ENCODE measurements at regions not wholly inside any gene's neighbourhood (a gene's known extent, or its start where the extent isn't known, plus 50 kb on each side); places are given as distances from the start of the nearest gene placed in this dataset.

GRCh38 chr17:77381731-77382130 is 241.0 kb downstream of the SEC14L1 start:
- no peak overlapping the region for H3K4me3 ChIP-seq (ENCODE audit: low read length)
- DNase-seq, result no peak
- WGBS (ENCODE audit: insufficient coverage), result 67% methylated on average over 2 of the region's 8 CpGs
- H3K27ac ChIP-seq (ENCODE audit: low read length), result no peak overlapping the region
- H3K36me3 ChIP-seq (ENCODE audit: control insufficient read depth, insufficient read depth, low read length), result peaks cover 18% of the 10 kb centered on the region
- no peaks in the 10 kb centered on the region for H3K27me3 ChIP-seq (ENCODE audit: control insufficient read depth, insufficient read depth, low read length)
- H3K9me3 ChIP-seq (replicated peaks; ENCODE audit: control insufficient read depth, low read depth, low read length), result no peaks in the 10 kb centered on the region
- peaks cover 95% of the 10 kb centered on the region for H3K4me1 ChIP-seq (ENCODE audit: control insufficient read depth, insufficient read depth, low read length)

- no peak overlapping the region for H3K4me3 ChIP-seq (ENCODE audit: low read length)
- H3K36me3 ChIP-seq (ENCODE audit: control insufficient read depth, insufficient read depth, low read length), result peaks cover 20% of the 10 kb centered on the region
- peaks cover 95% of the 10 kb centered on the region for H3K4me1 ChIP-seq (ENCODE audit: control insufficient read depth, insufficient read depth, low read length)
- no peaks in the 10 kb centered on the region for H3K9me3 ChIP-seq (replicated peaks; ENCODE audit: control insufficient read depth, low read depth, low read length)
- 17% methylated on average over 7 of the region's 13 CpGs for WGBS (ENCODE audit: insufficient coverage)
- H3K27ac ChIP-seq (ENCODE audit: low read length), result peak overlapping the region; percentile 77
- H3K27me3 ChIP-seq (ENCODE audit: control insufficient read depth, insufficient read depth, low read length), result no peaks in the 10 kb centered on the region
- DNase-seq, result no peak
These were observed 241.7 kb downstream of the SEC14L1 start for GRCh38 chr17:77382356-77382911.

- peak; percentile 89 for DNase-seq
- H3K9me3 ChIP-seq (replicated peaks; ENCODE audit: control insufficient read depth, low read depth, low read length), result no peaks in the 10 kb centered on the region
- peak overlapping the region; percentile 77 for H3K27ac ChIP-seq (ENCODE audit: low read length)
- 54% methylated on average over 3 of the region's 8 CpGs for WGBS (ENCODE audit: insufficient coverage)
- no peak overlapping the region for H3K4me3 ChIP-seq (ENCODE audit: low read length)
- H3K27me3 ChIP-seq (ENCODE audit: control insufficient read depth, insufficient read depth, low read length), result no peaks in the 10 kb centered on the region
- peaks cover 95% of the 10 kb centered on the region for H3K4me1 ChIP-seq (ENCODE audit: control insufficient read depth, insufficient read depth, low read length)
- H3K36me3 ChIP-seq (ENCODE audit: control insufficient read depth, insufficient read depth, low read length), result peaks cover 18% of the 10 kb centered on the region
These were observed 242.3 kb downstream of the SEC14L1 start for GRCh38 chr17:77382966-77383612.

GRCh38 chr17:77383613-77384608 is 243.1 kb downstream of the SEC14L1 start:
- H3K4me3 ChIP-seq (ENCODE audit: low read length), result no peak overlapping the region

GRCh38 chr17:77385750-77386501 is 245.2 kb downstream of the SEC14L1 start:
- H3K27me3 ChIP-seq (ENCODE audit: control insufficient read depth, insufficient read depth, low read length), result no peaks in the 10 kb centered on the region
- no peak for DNase-seq
- peaks cover 14% of the 10 kb centered on the region for H3K36me3 ChIP-seq (ENCODE audit: control insufficient read depth, insufficient read depth, low read length)
- peaks cover 93% of the 10 kb centered on the region for H3K4me1 ChIP-seq (ENCODE audit: control insufficient read depth, insufficient read depth, low read length)
- no peak overlapping the region for H3K27ac ChIP-seq (ENCODE audit: low read length)
- H3K4me3 ChIP-seq (ENCODE audit: low read length), result no peak overlapping the region
- H3K9me3 ChIP-seq (replicated peaks; ENCODE audit: control insufficient read depth, low read depth, low read length), result no peaks in the 10 kb centered on the region
- 43% methylated on average over 7 of the region's 16 CpGs for WGBS (ENCODE audit: insufficient coverage)

More at GRCh38 chr17:77383613-77384608, 243.1 kb downstream of the SEC14L1 start:
- peaks cover 95% of the 10 kb centered on the region for H3K4me1 ChIP-seq (ENCODE audit: control insufficient read depth, insufficient read depth, low read length)
- peak overlapping the region; percentile 77 for H3K27ac ChIP-seq (ENCODE audit: low read length)
- H3K36me3 ChIP-seq (ENCODE audit: control insufficient read depth, insufficient read depth, low read length), result peaks cover 13% of the 10 kb centered on the region
- H3K9me3 ChIP-seq (replicated peaks; ENCODE audit: control insufficient read depth, low read depth, low read length), result no peaks in the 10 kb centered on the region
- WGBS (ENCODE audit: insufficient coverage), result 70% methylated on average over 23 of the region's 29 CpGs
- no peaks in the 10 kb centered on the region for H3K27me3 ChIP-seq (ENCODE audit: control insufficient read depth, insufficient read depth, low read length)
- DNase-seq, result no peak

GRCh38 chr17:77386502-77387192 is 245.9 kb downstream of the SEC14L1 start:
- H3K4me3 ChIP-seq (ENCODE audit: low read length), result no peak overlapping the region
- H3K27me3 ChIP-seq (ENCODE audit: control insufficient read depth, insufficient read depth, low read length), result no peaks in the 10 kb centered on the region
- no peak overlapping the region for H3K27ac ChIP-seq (ENCODE audit: low read length)
- 80% methylated on average over 8 of the region's 8 CpGs for WGBS (ENCODE audit: insufficient coverage)
- DNase-seq, result no peak
- no peaks in the 10 kb centered on the region for H3K9me3 ChIP-seq (replicated peaks; ENCODE audit: control insufficient read depth, low read depth, low read length)
- H3K36me3 ChIP-seq (ENCODE audit: control insufficient read depth, insufficient read depth, low read length), result peaks cover 18% of the 10 kb centered on the region
- H3K4me1 ChIP-seq (ENCODE audit: control insufficient read depth, insufficient read depth, low read length), result peaks cover 93% of the 10 kb centered on the region

GRCh38 chr17:77387891-77388290 is 247.1 kb downstream of the SEC14L1 start:
- Histone ChIP-seq H3K27me3 (ENCODE audit: control insufficient read depth, insufficient read depth, low read length) (no peaks in the 10 kb centered on the region), H3K4me1 (ENCODE audit: control insufficient read depth, insufficient read depth, low read length) (peaks cover 94% of the 10 kb centered on the region), H3K36me3 (ENCODE audit: control insufficient read depth, insufficient read depth, low read length) (peaks cover 18% of the 10 kb centered on the region), H3K9me3 (replicated peaks; ENCODE audit: control insufficient read depth, low read depth, low read length) (no peaks in the 10 kb centered on the region), H3K27ac (ENCODE audit: low read length) (peak overlapping the region; percentile 42), H3K4me3 (ENCODE audit: low read length) (no peak overlapping the region)
- WGBS (ENCODE audit: insufficient coverage), result 42% methylated on average over 10 of the region's 14 CpGs
- no peak for DNase-seq

- Histone ChIP-seq H3K4me1 (ENCODE audit: control insufficient read depth, insufficient read depth, low read length) (peaks cover 94% of the 10 kb centered on the region), H3K27me3 (ENCODE audit: control insufficient read depth, insufficient read depth, low read length) (no peaks in the 10 kb centered on the region), H3K27ac (ENCODE audit: low read length) (peak overlapping the region; percentile 82), H3K4me3 (ENCODE audit: low read length) (no peak overlapping the region), H3K9me3 (replicated peaks; ENCODE audit: control insufficient read depth, low read depth, low read length) (no peaks in the 10 kb centered on the region), H3K36me3 (ENCODE audit: control insufficient read depth, insufficient read depth, low read length) (peaks cover 13% of the 10 kb centered on the region)
- WGBS (ENCODE audit: insufficient coverage), result 22% methylated on average over 25 of the region's 29 CpGs
- DNase-seq, result no peak
These were observed 247.9 kb downstream of the SEC14L1 start for GRCh38 chr17:77388384-77389306.

Measured in muscle of leg (tissue), 3 donors.